ENCODE measurements at regions not wholly inside any gene's neighbourhood (a gene's known extent, or its start where the extent isn't known, plus 50 kb on each side); places are given as distances from the start of the nearest gene placed in this dataset.

DNA sequence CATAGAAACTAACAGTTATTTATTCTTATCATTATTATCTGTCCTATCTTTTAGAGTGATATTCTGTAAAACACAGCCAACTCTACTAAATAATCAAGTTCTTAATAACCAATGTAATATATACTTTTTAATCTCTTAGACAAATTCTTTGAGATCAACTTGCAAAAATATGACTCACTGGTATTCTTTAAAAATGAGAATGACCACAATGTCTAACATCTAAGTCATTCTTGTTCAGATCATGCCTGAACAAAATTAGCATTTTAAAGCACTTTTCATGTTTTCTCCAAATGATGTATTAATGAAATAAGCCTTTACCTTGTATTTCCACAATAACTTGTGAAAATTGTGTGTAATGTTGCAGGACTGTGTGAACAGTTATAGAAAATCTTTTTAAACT is 356.9 kb upstream of the RGMB start (continued):
- TF ChIP-seq, protein P1, sequence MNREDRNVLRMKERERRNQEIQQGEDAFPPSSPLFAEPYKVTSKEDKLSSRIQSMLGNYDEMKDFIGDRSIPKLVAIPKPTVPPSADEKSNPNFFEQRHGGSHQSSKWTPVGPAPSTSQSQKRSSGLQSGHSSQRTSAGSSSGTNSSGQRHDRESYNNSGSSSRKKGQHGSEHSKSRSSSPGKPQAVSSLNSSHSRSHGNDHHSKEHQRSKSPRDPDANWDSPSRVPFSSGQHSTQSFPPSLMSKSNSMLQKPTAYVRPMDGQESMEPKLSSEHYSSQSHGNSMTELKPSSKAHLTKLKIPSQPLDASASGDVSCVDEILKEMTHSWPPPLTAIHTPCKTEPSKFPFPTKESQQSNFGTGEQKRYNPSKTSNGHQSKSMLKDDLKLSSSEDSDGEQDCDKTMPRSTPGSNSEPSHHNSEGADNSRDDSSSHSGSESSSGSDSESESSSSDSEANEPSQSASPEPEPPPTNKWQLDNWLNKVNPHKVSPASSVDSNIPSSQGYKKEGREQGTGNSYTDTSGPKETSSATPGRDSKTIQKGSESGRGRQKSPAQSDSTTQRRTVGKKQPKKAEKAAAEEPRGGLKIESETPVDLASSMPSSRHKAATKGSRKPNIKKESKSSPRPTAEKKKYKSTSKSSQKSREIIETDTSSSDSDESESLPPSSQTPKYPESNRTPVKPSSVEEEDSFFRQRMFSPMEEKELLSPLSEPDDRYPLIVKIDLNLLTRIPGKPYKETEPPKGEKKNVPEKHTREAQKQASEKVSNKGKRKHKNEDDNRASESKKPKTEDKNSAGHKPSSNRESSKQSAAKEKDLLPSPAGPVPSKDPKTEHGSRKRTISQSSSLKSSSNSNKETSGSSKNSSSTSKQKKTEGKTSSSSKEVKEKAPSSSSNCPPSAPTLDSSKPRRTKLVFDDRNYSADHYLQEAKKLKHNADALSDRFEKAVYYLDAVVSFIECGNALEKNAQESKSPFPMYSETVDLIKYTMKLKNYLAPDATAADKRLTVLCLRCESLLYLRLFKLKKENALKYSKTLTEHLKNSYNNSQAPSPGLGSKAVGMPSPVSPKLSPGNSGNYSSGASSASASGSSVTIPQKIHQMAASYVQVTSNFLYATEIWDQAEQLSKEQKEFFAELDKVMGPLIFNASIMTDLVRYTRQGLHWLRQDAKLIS (CRISPR knock-in tag; IDR thresholded peaks at IDR 0.05; ENCODE audit: borderline replicate concordance) = no peak
- TF ChIP-seq NR2C2 (CRISPR knock-in tag; IDR thresholded peaks at IDR 0.05) (no peak), ZBTB21 (CRISPR knock-in tag; IDR thresholded peaks at IDR 0.05; ENCODE audit: borderline replicate concordance) (no peak), ZNF219 (CRISPR knock-in tag; IDR thresholded peaks at IDR 0.05; ENCODE audit: borderline replicate concordance) (no peak), RELA (CRISPR knock-in tag; IDR thresholded peaks at IDR 0.05; ENCODE audit: borderline replicate concordance) (no peak), GRHL2 (CRISPR knock-in tag; IDR thresholded peaks at IDR 0.05; ENCODE audit: insufficient replicate concordance, severe bottlenecking) (no peak)
- TF ChIP-seq, protein P2, sequence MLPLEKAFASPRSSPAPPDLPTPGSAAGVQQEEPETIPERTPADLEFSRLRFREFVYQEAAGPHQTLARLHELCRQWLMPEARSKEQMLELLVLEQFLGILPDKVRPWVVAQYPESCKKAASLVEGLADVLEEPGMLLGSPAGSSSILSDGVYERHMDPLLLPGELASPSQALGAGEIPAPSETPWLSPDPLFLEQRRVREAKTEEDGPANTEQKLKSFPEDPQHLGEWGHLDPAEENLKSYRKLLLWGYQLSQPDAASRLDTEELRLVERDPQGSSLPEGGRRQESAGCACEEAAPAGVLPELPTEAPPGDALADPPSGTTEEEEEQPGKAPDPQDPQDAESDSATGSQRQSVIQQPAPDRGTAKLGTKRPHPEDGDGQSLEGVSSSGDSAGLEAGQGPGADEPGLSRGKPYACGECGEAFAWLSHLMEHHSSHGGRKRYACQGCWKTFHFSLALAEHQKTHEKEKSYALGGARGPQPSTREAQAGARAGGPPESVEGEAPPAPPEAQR (CRISPR knock-in tag; IDR thresholded peaks at IDR 0.05) = no peak
- TF ChIP-seq, protein P3, sequence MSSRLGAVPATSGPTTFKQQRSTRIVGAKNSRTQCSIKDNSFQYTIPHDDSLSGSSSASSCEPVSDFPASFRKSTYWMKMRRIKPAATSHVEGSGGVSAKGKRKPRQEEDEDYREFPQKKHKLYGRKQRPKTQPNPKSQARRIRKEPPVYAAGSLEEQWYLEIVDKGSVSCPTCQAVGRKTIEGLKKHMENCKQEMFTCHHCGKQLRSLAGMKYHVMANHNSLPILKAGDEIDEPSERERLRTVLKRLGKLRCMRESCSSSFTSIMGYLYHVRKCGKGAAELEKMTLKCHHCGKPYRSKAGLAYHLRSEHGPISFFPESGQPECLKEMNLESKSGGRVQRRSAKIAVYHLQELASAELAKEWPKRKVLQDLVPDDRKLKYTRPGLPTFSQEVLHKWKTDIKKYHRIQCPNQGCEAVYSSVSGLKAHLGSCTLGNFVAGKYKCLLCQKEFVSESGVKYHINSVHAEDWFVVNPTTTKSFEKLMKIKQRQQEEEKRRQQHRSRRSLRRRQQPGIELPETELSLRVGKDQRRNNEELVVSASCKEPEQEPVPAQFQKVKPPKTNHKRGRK (CRISPR knock-in tag; IDR thresholded peaks at IDR 0.05; ENCODE audit: borderline replicate concordance) = no peak

DNA sequence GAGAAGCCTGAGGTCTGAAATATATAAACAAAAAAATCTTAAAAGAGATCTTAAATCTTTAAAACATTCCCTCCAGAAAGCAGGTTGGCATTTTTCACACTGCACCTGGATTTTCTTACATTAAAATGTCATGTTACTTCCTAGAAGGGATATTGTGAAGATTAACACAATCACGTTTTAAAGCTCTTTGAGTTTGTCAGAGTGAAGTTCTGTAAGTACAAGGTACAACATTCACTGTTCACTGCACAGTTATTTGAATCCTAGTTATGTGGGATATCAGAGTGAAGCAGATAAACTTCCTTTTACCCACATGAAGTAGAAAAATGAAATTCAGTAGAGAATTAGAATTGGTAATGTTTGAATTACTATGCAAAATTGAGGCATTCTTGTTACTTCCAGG is 353.6 kb upstream of the RGMB start:
- DNase-seq (ENCODE audit: low spot score) (no peak), ATAC-seq (no peak)
- no peak overlapping the region for H3K4me3 Mint-ChIP-seq
- ChIA-PET POLR2A (no interaction called here), CTCF (no interaction called here)
- peaks cover 20% of the 10 kb centered on the region for H3K4me1 Mint-ChIP-seq
- no peaks in the 10 kb centered on the region for H3K27me3 Mint-ChIP-seq (ENCODE audit: low read depth)
- 0 out of 2 replicates have a peak overlapping the region, but pooled peaks have one; percentile 45 for H3K27ac Mint-ChIP-seq
- H3K36me3 Mint-ChIP-seq = peaks cover 13% of the 10 kb centered on the region
- TF ChIP-seq ZNF138 (CRISPR knock-in tag; conservative IDR thresholded peaks at IDR 0.05) (no peak), JAZF1 (CRISPR knock-in tag; IDR thresholded peaks at IDR 0.05) (no peak), HMGA2 (CRISPR knock-in tag; IDR thresholded peaks at IDR 0.05) (no peak), EMX1 (CRISPR knock-in tag; IDR thresholded peaks at IDR 0.05) (no peak), FOXK1 (CRISPR knock-in tag; IDR thresholded peaks at IDR 0.05) (no peak), MXD4 (CRISPR knock-in tag; IDR thresholded peaks at IDR 0.05; ENCODE audit: borderline replicate concordance) (no peak)
- TF ChIP-seq, protein P4, sequence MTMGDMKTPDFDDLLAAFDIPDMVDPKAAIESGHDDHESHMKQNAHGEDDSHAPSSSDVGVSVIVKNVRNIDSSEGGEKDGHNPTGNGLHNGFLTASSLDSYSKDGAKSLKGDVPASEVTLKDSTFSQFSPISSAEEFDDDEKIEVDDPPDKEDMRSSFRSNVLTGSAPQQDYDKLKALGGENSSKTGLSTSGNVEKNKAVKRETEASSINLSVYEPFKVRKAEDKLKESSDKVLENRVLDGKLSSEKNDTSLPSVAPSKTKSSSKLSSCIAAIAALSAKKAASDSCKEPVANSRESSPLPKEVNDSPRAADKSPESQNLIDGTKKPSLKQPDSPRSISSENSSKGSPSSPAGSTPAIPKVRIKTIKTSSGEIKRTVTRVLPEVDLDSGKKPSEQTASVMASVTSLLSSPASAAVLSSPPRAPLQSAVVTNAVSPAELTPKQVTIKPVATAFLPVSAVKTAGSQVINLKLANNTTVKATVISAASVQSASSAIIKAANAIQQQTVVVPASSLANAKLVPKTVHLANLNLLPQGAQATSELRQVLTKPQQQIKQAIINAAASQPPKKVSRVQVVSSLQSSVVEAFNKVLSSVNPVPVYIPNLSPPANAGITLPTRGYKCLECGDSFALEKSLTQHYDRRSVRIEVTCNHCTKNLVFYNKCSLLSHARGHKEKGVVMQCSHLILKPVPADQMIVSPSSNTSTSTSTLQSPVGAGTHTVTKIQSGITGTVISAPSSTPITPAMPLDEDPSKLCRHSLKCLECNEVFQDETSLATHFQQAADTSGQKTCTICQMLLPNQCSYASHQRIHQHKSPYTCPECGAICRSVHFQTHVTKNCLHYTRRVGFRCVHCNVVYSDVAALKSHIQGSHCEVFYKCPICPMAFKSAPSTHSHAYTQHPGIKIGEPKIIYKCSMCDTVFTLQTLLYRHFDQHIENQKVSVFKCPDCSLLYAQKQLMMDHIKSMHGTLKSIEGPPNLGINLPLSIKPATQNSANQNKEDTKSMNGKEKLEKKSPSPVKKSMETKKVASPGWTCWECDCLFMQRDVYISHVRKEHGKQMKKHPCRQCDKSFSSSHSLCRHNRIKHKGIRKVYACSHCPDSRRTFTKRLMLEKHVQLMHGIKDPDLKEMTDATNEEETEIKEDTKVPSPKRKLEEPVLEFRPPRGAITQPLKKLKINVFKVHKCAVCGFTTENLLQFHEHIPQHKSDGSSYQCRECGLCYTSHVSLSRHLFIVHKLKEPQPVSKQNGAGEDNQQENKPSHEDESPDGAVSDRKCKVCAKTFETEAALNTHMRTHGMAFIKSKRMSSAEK (CRISPR knock-in tag; IDR thresholded peaks at IDR 0.05; ENCODE audit: borderline replicate concordance) = no peak
- TF ChIP-seq, protein P5, sequence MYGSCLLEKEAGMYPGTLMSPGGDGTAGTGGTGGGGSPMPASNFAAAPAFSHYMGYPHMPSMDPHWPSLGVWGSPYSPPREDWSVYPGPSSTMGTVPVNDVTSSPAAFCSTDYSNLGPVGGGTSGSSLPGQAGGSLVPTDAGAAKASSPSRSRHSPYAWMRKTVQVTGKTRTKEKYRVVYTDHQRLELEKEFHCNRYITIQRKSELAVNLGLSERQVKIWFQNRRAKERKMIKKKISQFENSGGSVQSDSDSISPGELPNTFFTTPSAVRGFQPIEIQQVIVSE (CRISPR knock-in tag; IDR thresholded peaks at IDR 0.05; ENCODE audit: borderline replicate concordance) = no peak
- TF ChIP-seq, protein P6, sequence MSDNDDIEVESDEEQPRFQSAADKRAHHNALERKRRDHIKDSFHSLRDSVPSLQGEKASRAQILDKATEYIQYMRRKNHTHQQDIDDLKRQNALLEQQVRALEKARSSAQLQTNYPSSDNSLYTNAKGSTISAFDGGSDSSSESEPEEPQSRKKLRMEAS (CRISPR knock-in tag; IDR thresholded peaks at IDR 0.05) = no peak
- TF ChIP-seq, protein P7, sequence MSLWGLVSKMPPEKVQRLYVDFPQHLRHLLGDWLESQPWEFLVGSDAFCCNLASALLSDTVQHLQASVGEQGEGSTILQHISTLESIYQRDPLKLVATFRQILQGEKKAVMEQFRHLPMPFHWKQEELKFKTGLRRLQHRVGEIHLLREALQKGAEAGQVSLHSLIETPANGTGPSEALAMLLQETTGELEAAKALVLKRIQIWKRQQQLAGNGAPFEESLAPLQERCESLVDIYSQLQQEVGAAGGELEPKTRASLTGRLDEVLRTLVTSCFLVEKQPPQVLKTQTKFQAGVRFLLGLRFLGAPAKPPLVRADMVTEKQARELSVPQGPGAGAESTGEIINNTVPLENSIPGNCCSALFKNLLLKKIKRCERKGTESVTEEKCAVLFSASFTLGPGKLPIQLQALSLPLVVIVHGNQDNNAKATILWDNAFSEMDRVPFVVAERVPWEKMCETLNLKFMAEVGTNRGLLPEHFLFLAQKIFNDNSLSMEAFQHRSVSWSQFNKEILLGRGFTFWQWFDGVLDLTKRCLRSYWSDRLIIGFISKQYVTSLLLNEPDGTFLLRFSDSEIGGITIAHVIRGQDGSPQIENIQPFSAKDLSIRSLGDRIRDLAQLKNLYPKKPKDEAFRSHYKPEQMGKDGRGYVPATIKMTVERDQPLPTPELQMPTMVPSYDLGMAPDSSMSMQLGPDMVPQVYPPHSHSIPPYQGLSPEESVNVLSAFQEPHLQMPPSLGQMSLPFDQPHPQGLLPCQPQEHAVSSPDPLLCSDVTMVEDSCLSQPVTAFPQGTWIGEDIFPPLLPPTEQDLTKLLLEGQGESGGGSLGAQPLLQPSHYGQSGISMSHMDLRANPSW (CRISPR knock-in tag; conservative IDR thresholded peaks at IDR 0.05; ENCODE audit: low read depth) = no peak
- H3K9me3 Mint-ChIP-seq = peaks cover 30% of the 10 kb centered on the region

Data from WTC11 (cell line).